Esophagus (tissue), 2 donors: ENCODE measurements at regions not wholly inside any gene's neighbourhood (a gene's known extent, or its start where the extent isn't known, plus 50 kb on each side); places are given as distances from the start of the nearest gene placed in this dataset.
"Not testable (repeated sequence)": the region's sequence is repeated elsewhere in the genome, so short reads cannot be mapped to it uniquely, and the experiment has no call there.

Experiments used
- H3K27ac ChIP-seq, 2 donors: one replicate each; pipeline ENCODE4 v1.5.1; 2013; ENCODE audit warnings: low read depth in 2 of 2, mild to moderate bottlenecking in 2 of 2, inconsistent platforms in 1 of 2, low read length in 1 of 2, moderate library complexity in 1 of 2
- H3K27me3 ChIP-seq, 2 donors: one replicate each; pipeline ENCODE4 v1.6.1; 2013; ENCODE audit warnings: low read length in 2 of 2, control low read depth in 1 of 2, mild to moderate bottlenecking in 1 of 2; ENCODE audit not compliant: insufficient read depth in 2 of 2, control insufficient read depth in 1 of 2
- H3K36me3 ChIP-seq, 2 donors: one replicate each; pipeline ENCODE4 v1.6.1; 2013; ENCODE audit warnings: low read length in 1 of 2; ENCODE audit not compliant: control insufficient read depth in 2 of 2, insufficient read depth in 2 of 2
- H3K4me1 ChIP-seq, 2 donors: one replicate each; pipeline ENCODE4 v1.6.1; 2013; ENCODE audit warnings: low read length in 1 of 2; ENCODE audit not compliant: control insufficient read depth in 2 of 2, insufficient read depth in 2 of 2
- H3K4me3 ChIP-seq, 2 donors: one replicate each; pipeline ENCODE4 v1.5.1; 2013; ENCODE audit warnings: low read length in 2 of 2, mild to moderate bottlenecking in 2 of 2, low read depth in 1 of 2, moderate library complexity in 1 of 2
- H3K9me3 ChIP-seq, 2 donors: one replicate each; pipeline ENCODE4 v1.6.1; 2013; ENCODE audit warnings: mild to moderate bottlenecking in 2 of 2, low read depth in 1 of 2, low read length in 1 of 2, moderate library complexity in 1 of 2; ENCODE audit not compliant: control insufficient read depth in 2 of 2, insufficient read depth in 1 of 2
- WGBS, 2 donors: extraction: QIAGEN DNeasy Blood & Tissue Kit; methylation state at CpG; one replicate each; pipeline ENCODE4 v1.1.7; 2013; 5-methylcytosine and 5-hydroxymethylcytosine counted together
- donor health status: healthy with polysubstance abuse.
- donor health status: Bipolar disorder and iron deficiency.

- WGBS, 2 donors: 81 to 88% methylated on average over 5 of the region's 5 CpGs
- H3K9me3 ChIP-seq: not testable (repeated sequence)
Measured at GRCh38 chr3:87538722-87539121, 262.3 kb upstream of the POU1F1 start.

DNA sequence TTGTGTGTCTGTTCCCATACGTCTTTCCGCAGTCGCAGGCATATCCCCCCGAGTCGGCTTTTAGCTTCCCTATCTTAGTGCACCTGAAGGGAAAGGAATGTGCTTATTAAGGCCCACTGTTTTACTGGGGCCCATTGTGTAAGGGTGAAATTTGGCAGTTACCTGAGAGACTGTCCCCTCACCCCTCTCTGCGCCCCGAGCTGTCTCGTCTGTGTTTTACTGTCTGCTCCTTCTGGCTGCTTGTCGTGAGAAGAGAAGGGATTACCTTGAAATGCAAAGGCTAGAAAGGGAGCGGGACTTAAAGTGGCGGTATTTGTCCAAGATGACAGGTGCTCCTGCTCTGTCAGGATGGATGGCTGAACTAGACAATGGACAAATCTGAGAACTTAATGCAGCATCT is 233.0 kb upstream of the POU1F1 start:
- no peak overlapping the region for H3K27ac ChIP-seq
- H3K4me3 ChIP-seq: no peak overlapping the region
- no peaks in the 10 kb centered on the region for H3K4me1 ChIP-seq
- H3K27me3 ChIP-seq: no peaks in the 10 kb centered on the region
- 34 to 35% methylated on average over 11 of the region's 11 CpGs for WGBS, 2 donors
- no peaks in the 10 kb centered on the region for H3K36me3 ChIP-seq
- no peaks in the 10 kb centered on the region for H3K9me3 ChIP-seq

More at GRCh38 chr3:87538722-87539121, 262.3 kb upstream of the POU1F1 start:
- not testable (repeated sequence) for H3K36me3 ChIP-seq, H3K4me3 ChIP-seq, H3K27me3 ChIP-seq, H3K4me1 ChIP-seq, H3K27ac ChIP-seq

- WGBS, 2 donors: 29 to 37% methylated on average over 3 of the region's 3 CpGs
- no peaks in the 10 kb centered on the region for H3K9me3 ChIP-seq
- H3K4me1 ChIP-seq: no peaks in the 10 kb centered on the region
Measured at GRCh38 chr3:87508921-87509320, 232.5 kb upstream of the POU1F1 start.

GRCh38 chr3:87507753-87508152 is 231.4 kb upstream of the POU1F1 start:
- Histone ChIP-seq H3K36me3 (no peaks in the 10 kb centered on the region), H3K4me3 (no peak overlapping the region), H3K27ac (no peak overlapping the region), H3K9me3 (no peaks in the 10 kb centered on the region), H3K4me1 (no peaks in the 10 kb centered on the region), H3K27me3 (no peaks in the 10 kb centered on the region)
- 58 to 75% methylated on average over 1 of the region's 1 CpG for WGBS, 2 donors

More at GRCh38 chr3:87508921-87509320, 232.5 kb upstream of the POU1F1 start:
- no peaks in the 10 kb centered on the region for H3K27me3 ChIP-seq
- H3K27ac ChIP-seq: no peak overlapping the region
- H3K36me3 ChIP-seq: no peaks in the 10 kb centered on the region
- H3K4me3 ChIP-seq: no peak overlapping the region

GRCh38 chr3:87503900-87504498 is 227.6 kb upstream of the POU1F1 start:
- WGBS, 2 donors: 36 to 39% methylated on average over 8 of the region's 8 CpGs
- Histone ChIP-seq H3K36me3 (no peaks in the 10 kb centered on the region), H3K9me3 (no peaks in the 10 kb centered on the region), H3K27ac (no peak overlapping the region), H3K4me1 (no peaks in the 10 kb centered on the region), H3K4me3 (no peak overlapping the region), H3K27me3 (no peaks in the 10 kb centered on the region)

- Histone ChIP-seq H3K4me3 (no peak overlapping the region), H3K27me3 (no peaks in the 10 kb centered on the region), H3K4me1 (no peaks in the 10 kb centered on the region), H3K9me3 (no peaks in the 10 kb centered on the region), H3K27ac (no peak overlapping the region), H3K36me3 (no peaks in the 10 kb centered on the region)
- WGBS, 2 donors: 34 to 38% methylated on average over 3 of the region's 3 CpGs
Measured at GRCh38 chr3:87501076-87501475, 224.7 kb upstream of the POU1F1 start.

GRCh38 chr3:87498358-87499080 is 222.1 kb upstream of the POU1F1 start:
- H3K4me3 ChIP-seq: no peak overlapping the region
- WGBS, 2 donors: 74 to 87% methylated on average over 1 of the region's 1 CpG
- H3K9me3 ChIP-seq: no peaks in the 10 kb centered on the region

DNA sequence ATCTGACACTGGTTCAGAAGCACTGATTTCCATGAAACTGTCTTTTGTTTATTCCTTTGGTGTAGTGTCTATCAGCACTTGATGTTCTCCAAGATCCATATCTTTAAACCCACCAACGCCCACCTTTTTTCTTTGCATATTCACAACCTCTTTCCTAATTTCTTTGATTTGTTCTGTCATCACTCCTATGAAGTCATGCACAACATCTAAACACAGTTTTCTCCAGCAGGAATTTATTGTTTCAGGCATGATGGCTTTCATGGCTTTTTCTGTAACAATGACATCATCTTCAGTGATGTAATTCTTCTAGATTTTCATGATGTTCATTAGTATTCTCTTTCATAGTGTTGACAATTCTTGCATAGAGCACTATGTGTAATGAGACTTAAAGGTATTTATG is 219.6 kb upstream of the POU1F1 start:
- H3K9me3 ChIP-seq: no peaks in the 10 kb centered on the region
- H3K27ac ChIP-seq: no peak overlapping the region
- 46 to 56% methylated on average over 1 of the region's 1 CpG for WGBS, 2 donors

More at GRCh38 chr3:87498358-87499080, 222.1 kb upstream of the POU1F1 start:
- H3K36me3 ChIP-seq: no peaks in the 10 kb centered on the region
- H3K4me1 ChIP-seq: no peaks in the 10 kb centered on the region
- no peak overlapping the region for H3K27ac ChIP-seq
- H3K27me3 ChIP-seq: no peaks in the 10 kb centered on the region

GRCh38 chr3:87494264-87494663 is 217.9 kb upstream of the POU1F1 start:
- no peaks in the 10 kb centered on the region for H3K4me1 ChIP-seq
- 75 to 88% methylated on average over 1 of the region's 1 CpG for WGBS, 2 donors
- no peaks in the 10 kb centered on the region for H3K36me3 ChIP-seq
- H3K27me3 ChIP-seq: no peaks in the 10 kb centered on the region
- H3K9me3 ChIP-seq: no peaks in the 10 kb centered on the region
- no peak overlapping the region for H3K4me3 ChIP-seq
- H3K27ac ChIP-seq: no peak overlapping the region

More for the DNA sequence above, 219.6 kb upstream of the POU1F1 start:
- no peaks in the 10 kb centered on the region for H3K27me3 ChIP-seq
- H3K36me3 ChIP-seq: no peaks in the 10 kb centered on the region
- H3K4me3 ChIP-seq: no peak overlapping the region
- H3K4me1 ChIP-seq: no peaks in the 10 kb centered on the region

- Histone ChIP-seq H3K27ac (no peak overlapping the region), H3K27me3 (no peaks in the 10 kb centered on the region), H3K36me3 (no peaks in the 10 kb centered on the region), H3K9me3 (no peaks in the 10 kb centered on the region), H3K4me3 (no peak overlapping the region), H3K4me1 (no peaks in the 10 kb centered on the region)
- WGBS, 2 donors: 80 to 83% methylated on average over 2 of the region's 2 CpGs
Measured at GRCh38 chr3:87491843-87492242, 215.5 kb upstream of the POU1F1 start.
